ENCODE measurements at regions not wholly inside any gene's neighbourhood (a gene's known extent, or its start where the extent isn't known, plus 50 kb on each side); places are given as distances from the start of the nearest gene placed in this dataset.

GRCh38 chr7:408751-409311 is 110.8 kb downstream of the PDGFA start:
- no peak for TF ChIP-seq CTCF (IDR thresholded peaks at IDR 0.05)
- 96% methylated on average over 10 of the region's 21 CpGs for WGBS (ENCODE audit: insufficient coverage)
- no peaks in the 10 kb centered on the region for H3K4me1 ChIP-seq (ENCODE audit: control insufficient read depth in 1 of 2, insufficient read depth in 2 of 2, low read length in 2 of 2)
- no peak overlapping the region for H3K4me2 ChIP-seq (replicated peaks; ENCODE audit: extremely low read depth, low read length, poor library complexity, severe bottlenecking)
- H3K36me3 ChIP-seq (replicated peaks in 1 of 2; ENCODE audit: control insufficient read depth in 1 of 2, insufficient read depth in 2 of 2, low read length in 2 of 2), result no peaks in the 10 kb centered on the region
- H3K9ac ChIP-seq (ENCODE audit: insufficient read depth, low read length, poor library complexity, severe bottlenecking), result no peak overlapping the region
- no peaks in the 10 kb centered on the region for H4K20me1 ChIP-seq (ENCODE audit: insufficient read depth, low read length)
- no peaks in the 10 kb centered on the region for H3K4me1 Mint-ChIP-seq
- no peak overlapping the region for H2AFZ ChIP-seq (ENCODE audit: insufficient read depth, low read depth, low read length, poor library complexity, severe bottlenecking)
- H3K27ac Mint-ChIP-seq, result no peak overlapping the region
- no peak for DNase-seq
- no peaks in the 10 kb centered on the region for H3K27me3 ChIP-seq (ENCODE audit: control insufficient read depth in 2 of 2, insufficient read depth in 2 of 2, low read length in 2 of 2)
- H3K4me3 Mint-ChIP-seq, result no peak overlapping the region
- H3K4me3 ChIP-seq (replicated peaks in 1 of 3; ENCODE audit: low read depth in 2 of 3, low read length in 3 of 3), result no peak overlapping the region
- no peaks in the 10 kb centered on the region for H3K79me2 ChIP-seq (ENCODE audit: insufficient read depth, low read length)
- H3K36me3 Mint-ChIP-seq, result no peaks in the 10 kb centered on the region
- no peak overlapping the region for H3K27ac ChIP-seq (ENCODE audit: low read depth in 1 of 2, low read length in 2 of 2)
- intact Hi-C loops (cut with micrococcal nuclease), result no loop called here
- peaks cover 2% of the 10 kb centered on the region in 3 donors for H3K27me3 Mint-ChIP-seq (ENCODE audit: low read depth in 3 of 3)
- H3K9me3 Mint-ChIP-seq, result peaks cover 0 to 6% (median 0%) of the 10 kb centered on the region in 7 donors
- no peaks in the 10 kb centered on the region for H3K9me3 ChIP-seq (replicated peaks in 1 of 2; ENCODE audit: control insufficient read depth in 1 of 2, insufficient read depth in 1 of 2, low read length in 2 of 2)

- H3K36me3 ChIP-seq (replicated peaks in 1 of 2; ENCODE audit: control insufficient read depth in 1 of 2, insufficient read depth in 2 of 2, low read length in 2 of 2), result no peaks in the 10 kb centered on the region
- H3K4me1 ChIP-seq (ENCODE audit: control insufficient read depth in 1 of 2, insufficient read depth in 2 of 2, low read length in 2 of 2), result no peaks in the 10 kb centered on the region
- no peak for DNase-seq
- intact Hi-C loops (cut with micrococcal nuclease), result no loop called here
- no peak overlapping the region for H3K9ac ChIP-seq (ENCODE audit: insufficient read depth, low read length, poor library complexity, severe bottlenecking)
- no peak overlapping the region for H2AFZ ChIP-seq (ENCODE audit: insufficient read depth, low read depth, low read length, poor library complexity, severe bottlenecking)
- H3K4me3 Mint-ChIP-seq, result no peak overlapping the region
- no peak overlapping the region for H3K27ac Mint-ChIP-seq
- H3K27ac ChIP-seq (ENCODE audit: low read depth in 1 of 2, low read length in 2 of 2), result no peak overlapping the region
- no peak for TF ChIP-seq CTCF (IDR thresholded peaks at IDR 0.05)
- no peaks in the 10 kb centered on the region for H3K9me3 ChIP-seq (replicated peaks in 1 of 2; ENCODE audit: control insufficient read depth in 1 of 2, insufficient read depth in 1 of 2, low read length in 2 of 2)
- 78% methylated on average over 29 of the region's 34 CpGs for WGBS (ENCODE audit: insufficient coverage)
- H3K27me3 Mint-ChIP-seq (ENCODE audit: low read depth in 3 of 3), result peaks cover 2% of the 10 kb centered on the region in 3 donors
- H3K9me3 Mint-ChIP-seq, result peaks cover 0 to 6% (median 0%) of the 10 kb centered on the region in 7 donors
- H4K20me1 ChIP-seq (ENCODE audit: insufficient read depth, low read length), result no peaks in the 10 kb centered on the region
- no peaks in the 10 kb centered on the region for H3K36me3 Mint-ChIP-seq
- no peaks in the 10 kb centered on the region for H3K27me3 ChIP-seq (ENCODE audit: control insufficient read depth in 2 of 2, insufficient read depth in 2 of 2, low read length in 2 of 2)
- H3K4me3 ChIP-seq (replicated peaks in 1 of 3; ENCODE audit: low read depth in 2 of 3, low read length in 3 of 3), result no peak overlapping the region
- H3K79me2 ChIP-seq (ENCODE audit: insufficient read depth, low read length), result no peaks in the 10 kb centered on the region
- H3K4me1 Mint-ChIP-seq, result no peaks in the 10 kb centered on the region
- H3K4me2 ChIP-seq (replicated peaks; ENCODE audit: extremely low read depth, low read length, poor library complexity, severe bottlenecking), result no peak overlapping the region
Observed at GRCh38 chr7:409339-410281, 110.0 kb downstream of the PDGFA start.

Measured in CD14-positive monocyte (primary cell).